ENCODE measurements at regions not wholly inside any gene's neighbourhood (a gene's known extent, or its start where the extent isn't known, plus 50 kb on each side); places are given as distances from the start of the nearest gene placed in this dataset.
A peak's percentile ranks its signal among the peaks of the same experiment; 100 is the strongest.

DNA sequence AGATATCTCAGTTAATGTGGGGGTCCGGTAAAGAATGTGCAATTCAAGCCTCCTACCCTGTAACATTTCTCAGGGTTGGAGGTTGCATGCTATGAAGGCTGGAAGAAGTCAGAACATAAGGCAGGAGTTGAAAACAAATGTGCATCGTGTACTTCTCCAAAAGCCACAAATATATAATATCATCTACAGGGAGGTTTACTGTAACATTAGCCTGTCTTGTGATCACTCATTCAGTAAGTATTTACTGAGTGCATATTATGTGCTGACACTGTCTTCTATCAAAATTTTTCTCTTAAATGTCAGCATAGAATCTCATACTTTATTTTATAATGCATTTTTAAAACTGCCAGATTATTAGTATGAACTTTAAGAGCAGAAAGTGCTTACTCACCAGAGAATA lies 105.6 kb upstream of the ZNF366 start:
- no peak for DNase-seq

DNA sequence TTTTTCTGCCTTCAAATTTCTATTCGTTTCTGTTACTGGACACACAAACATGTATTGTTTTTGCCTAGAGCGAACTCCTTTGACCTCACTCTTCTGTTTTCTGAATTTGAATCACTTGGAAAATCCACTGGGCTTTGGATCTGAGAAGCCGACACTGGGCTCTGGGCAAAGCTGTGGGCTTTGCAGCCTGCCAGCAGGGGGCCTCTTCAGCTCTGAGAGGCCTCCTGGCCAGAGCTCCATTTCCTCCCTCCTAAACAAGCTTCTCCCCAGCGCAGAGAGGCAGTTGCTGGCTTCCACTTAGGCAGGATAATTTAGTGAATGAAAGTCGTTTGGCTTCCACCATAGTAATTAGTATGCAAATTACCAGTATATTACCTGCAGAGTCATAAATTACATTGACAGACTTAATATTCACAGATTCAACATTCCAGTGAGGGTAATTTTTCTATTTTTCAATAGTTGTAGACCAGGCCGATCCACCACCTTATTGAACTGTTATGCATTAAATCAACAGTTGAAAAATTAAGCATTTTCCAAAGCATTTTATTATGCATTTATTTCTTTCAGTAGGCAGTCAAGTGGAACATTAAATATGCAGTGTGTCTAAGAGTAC lies 104.0 kb upstream of the ZNF366 start:
- peak; percentile 90 for DNase-seq

DNA sequence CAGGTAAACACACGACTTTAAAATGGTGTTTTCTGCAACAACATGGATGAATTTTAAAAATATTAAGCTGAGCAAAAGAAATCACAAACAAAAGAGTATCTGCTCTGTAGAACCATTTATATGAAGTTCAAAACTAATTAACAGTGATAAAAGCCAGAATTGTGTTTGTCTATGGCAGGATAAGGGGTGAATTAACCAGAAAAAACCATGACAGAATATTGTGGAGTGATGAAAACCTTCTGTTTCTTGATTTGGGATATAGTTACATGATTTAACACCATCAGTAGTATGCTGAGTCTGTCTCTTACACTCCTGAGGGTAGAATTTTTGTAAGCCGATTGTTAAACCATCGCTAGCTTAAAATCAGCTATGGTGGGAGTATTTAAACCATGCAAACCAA lies 101.7 kb upstream of the ZNF366 start:
- DNase-seq: no peak

GRCh38 chr5:72608297-72608696 lies 101.1 kb upstream of the ZNF366 start:
- peak; percentile 16 for DNase-seq

DNA sequence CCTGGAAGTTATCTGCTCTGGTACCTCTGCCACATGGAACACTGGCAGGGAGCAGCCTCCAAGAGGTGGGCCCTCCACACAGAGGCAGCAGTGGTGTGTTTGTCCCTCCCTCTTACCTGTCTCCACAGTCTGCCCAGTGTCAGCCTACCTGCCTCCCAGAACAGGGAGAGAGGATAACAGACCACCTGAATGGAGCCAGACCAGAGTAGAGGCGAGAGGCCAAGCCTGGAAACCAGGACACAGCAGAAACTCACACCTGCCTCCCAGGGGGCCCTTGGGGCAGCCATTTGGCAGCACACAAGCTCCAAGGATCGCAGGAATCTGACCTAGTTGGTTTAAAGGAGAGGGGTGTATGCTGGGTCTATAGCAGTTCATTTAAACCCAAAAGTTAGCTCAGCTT lies 100.2 kb upstream of the ZNF366 start:
- no peak for DNase-seq

DNA sequence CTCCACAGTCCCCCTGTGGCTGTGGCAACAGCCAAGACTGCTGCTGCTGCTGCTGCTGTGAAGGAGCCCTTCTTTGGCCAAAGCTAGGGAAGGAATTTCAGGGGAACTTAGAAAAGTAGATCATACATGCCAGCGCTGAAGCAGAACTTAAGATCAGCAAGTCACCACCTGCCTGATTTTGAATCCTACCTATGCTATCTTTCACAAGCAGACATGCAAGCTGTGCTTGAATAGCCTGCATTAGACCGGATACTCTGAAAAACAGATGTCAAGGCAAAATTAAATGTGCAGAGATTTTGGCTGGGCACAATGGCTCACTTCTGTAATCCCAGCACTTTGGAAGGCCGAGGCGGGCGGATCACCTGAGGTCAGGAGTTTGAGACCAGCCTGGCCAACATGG lies 99.3 kb upstream of the ZNF366 start:
- DNase-seq: no peak

GRCh38 chr5:72605632-72606031 lies 98.4 kb upstream of the ZNF366 start:
- DNase-seq: peak; percentile 80

GRCh38 chr5:72604798-72605154 lies 97.6 kb upstream of the ZNF366 start:
- no peak for DNase-seq

DNA sequence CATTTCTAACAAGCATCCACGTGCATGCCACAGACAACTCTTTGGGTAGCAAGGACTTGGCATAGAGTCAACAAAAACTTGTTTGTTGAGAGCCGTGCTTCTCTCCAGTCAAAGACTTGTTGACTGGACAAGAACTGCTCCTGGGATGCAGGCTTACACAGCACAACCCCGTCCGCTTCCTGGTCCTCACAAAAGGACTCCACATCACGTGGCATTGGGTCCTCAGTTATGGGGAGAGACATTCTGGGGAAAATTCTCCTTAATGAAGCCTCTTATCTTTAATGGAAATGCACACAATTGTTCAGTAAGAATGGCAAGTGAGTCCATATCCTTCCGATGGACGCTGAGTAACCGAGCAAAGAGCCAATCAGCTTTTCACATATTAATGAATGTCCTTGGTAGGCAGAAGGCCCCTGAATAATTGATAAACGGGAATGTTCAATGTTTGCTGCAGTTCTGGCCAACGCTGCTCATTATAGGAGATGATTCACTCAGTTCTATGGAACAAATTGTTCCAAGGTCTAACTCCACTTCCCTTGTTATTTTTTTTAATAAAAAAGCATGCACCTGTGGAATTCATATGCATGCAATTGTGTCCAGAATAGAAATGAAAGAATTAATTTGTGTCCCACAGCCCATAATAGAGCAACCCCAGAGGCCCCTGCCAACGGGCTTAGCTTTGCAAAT lies 97.0 kb upstream of the ZNF366 start:
- DNase-seq: no peak

DNA sequence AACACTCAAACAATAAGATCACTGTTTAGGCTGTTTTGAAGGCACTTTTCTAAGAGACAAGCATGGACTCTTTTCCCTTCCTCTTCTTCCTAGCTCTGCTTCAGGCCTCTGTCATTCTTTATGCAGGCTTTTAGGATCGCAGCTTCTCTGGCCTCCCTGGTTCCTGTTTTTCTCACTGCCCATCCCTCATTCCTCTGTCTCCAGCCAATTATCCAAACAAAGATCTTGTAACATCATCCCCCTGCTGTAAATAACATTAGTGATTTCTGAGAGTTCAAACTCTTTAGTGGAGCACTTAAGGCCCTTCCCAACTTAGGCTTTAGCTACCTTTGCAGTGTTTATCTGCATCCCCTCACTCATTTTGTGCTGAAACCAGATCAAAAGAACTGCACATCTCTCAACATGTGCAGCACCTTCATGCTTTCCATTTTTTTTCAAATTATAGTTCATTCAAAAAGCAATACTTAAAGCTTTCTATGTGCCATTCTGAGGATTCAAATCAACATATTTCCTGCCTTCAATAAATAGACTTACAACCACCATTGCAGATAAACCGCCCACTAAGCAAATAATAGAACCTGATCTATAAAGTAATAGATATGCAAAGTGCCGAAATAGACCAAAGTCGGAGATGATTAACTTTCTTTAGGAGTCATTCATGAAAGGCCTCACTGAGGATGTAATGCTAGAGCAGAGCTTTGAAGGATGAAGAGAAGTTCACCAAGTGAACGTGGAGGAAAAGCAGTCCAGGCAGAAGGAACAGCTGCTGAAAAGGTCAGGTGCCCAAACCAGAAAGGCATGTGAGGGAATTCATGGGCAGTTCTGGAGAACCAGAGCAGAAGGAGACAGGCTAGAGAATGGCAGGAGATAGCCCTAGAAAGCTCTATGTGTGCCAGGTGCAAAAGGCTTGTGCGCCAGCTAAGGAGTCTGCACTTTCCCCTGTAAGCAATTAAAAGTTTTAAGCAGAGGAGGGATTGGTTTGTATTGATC lies 95.8 kb upstream of the ZNF366 start:
- DNase-seq: no peak

DNA sequence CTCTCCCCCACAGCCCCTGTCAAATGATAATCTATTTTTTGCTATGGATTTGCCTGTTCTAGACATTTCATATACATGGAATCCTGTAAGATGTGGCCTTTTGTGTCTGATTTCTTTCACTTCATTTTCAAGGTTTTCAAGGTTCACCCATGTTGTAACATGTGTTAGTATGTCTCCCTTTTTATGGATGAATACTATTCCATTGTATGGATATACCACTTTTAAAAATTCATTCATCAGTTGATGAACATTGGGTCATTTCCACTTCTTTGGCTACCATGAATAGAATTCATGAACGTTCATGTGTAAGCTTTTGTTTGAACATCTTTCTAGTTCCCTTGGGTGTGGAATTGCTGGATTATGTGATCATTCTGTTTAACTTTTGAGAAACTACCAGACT lies 94.7 kb upstream of the ZNF366 start:
- DNase-seq: no peak

DNA sequence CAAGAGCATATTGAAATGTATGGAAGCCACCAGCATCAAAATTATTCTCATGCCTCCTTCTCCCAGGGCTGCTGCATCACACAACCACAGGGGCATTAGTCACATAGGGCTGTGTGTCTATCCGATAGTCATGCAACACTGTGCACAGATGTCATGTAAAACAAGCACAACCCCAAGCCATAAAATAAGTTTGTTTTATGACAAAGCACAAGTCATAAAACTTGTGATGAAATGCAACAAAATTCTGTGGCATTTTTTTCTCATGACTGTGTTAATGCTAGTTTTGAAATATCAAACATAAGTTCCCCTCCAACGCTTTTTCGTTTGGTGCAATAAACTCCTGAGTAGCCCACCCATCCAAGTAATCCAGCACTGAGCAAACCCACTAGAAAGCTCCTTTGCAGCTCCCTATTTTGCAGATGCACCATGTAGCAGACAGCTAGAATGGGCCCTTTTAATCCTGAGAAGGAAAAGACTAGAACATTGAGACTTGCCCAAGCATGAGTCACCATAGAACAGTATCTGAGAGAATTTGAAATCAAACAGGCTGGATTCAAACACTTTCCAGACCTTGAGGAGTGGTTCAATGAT lies 93.3 kb upstream of the ZNF366 start:
- no peak for DNase-seq

DNA sequence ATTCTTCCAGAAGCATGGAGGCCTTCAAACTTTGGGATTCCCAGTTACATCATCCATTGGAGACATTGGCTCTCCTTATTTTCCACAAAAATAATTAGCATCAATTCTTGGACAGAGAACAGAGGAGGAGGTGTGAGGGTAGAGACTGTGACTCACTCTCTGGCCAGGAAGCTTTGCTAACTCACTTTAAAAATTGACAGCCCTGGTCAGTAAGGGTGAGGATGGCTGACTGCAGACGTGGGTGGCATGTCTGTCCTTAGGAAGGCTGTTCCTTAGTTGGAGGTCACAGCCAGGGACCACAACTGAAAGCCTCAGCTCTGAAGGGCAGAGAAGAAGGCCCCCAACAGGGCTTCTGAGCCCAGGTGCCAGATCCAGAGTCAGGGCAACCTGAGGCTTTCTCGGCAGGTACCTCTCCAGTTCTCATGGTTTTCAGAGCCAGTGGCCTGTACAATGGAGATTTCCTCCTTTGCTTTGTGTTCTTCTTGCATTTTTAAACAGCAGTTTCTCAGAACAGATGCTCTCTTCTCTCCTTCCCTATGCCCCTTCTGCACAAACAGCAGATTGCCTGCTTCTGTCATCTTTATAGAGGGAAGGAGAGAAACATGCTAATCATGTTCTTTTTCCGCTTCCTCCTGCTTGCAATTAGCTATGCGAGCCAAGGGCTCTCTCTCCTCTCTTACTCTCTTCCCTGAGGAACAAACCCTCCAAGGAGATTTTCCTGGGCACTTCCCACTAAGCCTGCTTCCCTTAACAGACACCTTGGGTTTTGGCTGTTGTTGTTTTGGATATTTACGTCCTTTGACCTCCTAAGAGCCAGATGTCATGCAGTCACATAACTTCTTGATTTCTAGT lies 92.5 kb upstream of the ZNF366 start:
- DNase-seq: no peak

- no peak for DNase-seq
Measured at GRCh38 chr5:72599065-72599433, 91.8 kb upstream of the ZNF366 start.

DNA sequence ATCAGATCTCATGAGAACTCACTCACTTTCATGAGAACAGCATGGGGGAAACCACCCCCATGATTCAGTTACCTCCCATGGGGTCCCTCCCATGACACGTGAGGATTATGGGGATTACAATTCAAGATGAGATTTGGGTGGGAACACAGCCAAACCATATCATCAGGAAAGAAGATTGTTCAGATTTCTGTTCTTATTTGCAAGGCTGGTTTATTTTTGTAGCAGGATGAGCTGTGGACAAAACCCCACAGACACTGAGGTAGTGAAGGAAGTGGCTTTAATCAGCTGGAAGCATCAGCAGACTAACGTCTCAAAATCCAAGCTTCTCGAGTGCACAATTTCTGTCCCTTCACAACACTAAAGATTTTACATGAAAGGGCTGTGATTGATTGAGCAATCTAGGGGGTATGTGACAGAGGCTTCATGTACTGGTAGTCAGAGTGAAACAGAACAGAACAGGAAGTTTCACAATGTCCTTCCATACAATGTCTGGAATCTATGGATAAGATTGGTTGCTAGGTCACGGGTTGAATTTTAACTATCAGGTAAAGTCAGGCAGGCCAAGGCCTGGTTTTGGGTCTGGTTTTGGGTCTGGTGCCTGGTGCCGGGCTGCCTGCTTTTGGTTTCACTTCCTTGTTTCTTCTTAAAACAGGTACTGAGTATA lies 91.3 kb upstream of the ZNF366 start:
- peak; percentile 18 for DNase-seq

DNA sequence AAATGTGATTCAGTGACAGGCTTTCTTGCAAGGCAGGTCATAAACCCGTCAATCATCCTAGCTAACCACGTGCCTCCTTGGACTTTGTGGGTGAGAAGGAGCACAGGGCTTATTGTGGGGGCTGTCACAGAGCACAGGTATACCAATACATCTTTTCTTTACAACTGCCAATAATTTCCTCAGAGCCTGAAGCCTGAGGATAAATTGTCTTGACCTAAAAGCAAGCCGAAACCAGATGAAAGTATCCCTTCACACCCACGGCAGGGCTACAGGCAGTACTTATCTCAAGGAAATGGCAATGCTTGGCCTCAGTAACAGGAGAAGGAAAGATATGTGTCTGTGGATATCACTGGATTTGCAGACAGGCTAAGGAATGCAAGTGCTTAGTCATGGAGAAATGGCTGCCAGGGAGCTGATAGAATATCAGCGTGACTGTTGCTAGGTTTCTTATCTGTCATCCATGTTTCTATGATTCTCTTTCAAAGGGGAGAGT lies 90.3 kb upstream of the ZNF366 start:
- DNase-seq: peak; percentile 5

DNA sequence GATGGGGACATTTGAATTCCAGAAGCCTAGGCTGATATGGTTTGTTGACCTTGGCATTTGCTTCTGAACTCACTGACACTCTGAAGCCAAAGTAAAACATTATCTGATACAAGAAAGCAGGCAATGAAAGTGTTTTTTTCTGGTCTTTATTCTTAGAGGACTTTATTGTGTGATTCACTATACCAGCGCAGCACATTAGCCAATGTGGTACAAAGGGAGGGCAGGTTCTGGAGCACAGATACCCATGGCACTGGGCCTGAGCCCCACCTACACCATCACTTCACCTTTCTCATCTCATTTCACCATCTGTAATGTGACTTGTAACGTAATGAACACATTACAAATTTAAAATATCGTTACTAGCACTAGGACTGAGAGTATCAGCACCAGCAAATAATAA lies 89.7 kb upstream of the ZNF366 start:
- no peak for DNase-seq

DNA sequence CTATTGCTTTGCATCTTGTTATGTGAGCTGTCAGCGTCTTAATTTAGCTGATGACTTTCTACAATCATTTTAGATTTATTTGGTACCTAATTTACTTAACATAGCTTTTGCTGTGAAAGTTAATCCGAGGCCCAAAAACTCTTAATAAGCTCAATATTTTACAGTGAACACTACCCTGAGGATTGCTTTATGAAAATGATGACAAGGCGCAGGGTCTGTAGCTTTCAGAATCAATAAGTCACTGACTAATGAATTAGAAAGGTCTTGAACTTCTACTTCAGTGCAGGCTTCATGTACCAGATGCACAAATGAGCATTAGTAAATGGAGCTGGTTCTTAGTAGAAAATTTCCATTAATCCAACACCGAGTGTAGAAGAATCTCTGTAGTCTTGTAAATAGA lies 81.4 kb upstream of the ZNF366 start:
- peak; percentile 45 for DNase-seq

GRCh38 chr5:72587661-72588308 lies 80.6 kb upstream of the ZNF366 start:
- peak; percentile 16 for DNase-seq

DNA sequence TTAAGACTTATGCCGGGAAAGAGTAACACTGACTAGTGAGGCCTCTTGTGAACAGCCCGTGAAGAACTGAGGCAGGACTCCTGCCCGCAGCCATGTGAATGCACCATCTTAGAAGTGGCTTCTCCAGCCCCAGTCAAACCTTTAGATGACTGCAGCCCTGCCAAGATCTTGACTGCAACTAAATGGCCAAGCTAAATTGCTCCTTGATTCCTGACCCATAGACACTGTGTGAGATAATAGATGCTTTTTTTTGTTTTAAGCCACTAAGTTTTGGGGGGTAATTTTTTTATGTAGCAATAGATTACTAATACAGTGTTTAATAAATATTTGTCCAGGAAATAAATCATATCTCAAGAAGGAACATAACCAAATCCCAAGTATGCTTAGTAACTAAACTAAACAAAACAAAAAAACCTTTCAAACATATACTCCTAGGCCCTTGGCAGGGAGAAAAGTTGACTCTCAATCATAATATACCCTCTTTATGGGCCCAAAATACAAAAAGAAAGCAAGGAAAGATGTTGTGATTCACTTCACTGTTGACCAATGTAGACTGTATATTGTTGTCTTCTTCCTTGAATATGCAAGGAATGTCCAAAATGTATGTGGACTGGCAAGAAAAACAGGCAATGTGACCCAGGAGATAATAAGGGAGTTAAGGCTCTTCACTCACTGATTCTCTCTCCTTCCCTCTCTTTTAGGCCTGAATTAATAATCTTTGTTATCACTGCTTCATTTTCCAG lies 79.7 kb upstream of the ZNF366 start:
- DNase-seq: no peak

GRCh38 chr5:72584466-72584865 lies 77.3 kb upstream of the ZNF366 start:
- no peak for DNase-seq

Data from NCI-H82 (cell line).